SW 1271 (cell line): ENCODE measurements at regions not wholly inside any gene's neighbourhood (a gene's known extent, or its start where the extent isn't known, plus 50 kb on each side); places are given as distances from the start of the nearest gene placed in this dataset.

Experiments used
- DNase-seq, 2 experiments: peaks; one replicate each; lab custom pipeline; 2025; lab: John Stamatoyannopoulos, UW

GRCh38 chr13:110097013-110097412 lies 209.9 kb downstream of the COL4A1 start:
- no peak for DNase-seq

- DNase-seq: no peak
Observed at GRCh38 chr13:110092831-110093247, 214.1 kb downstream of the COL4A1 start.

DNA sequence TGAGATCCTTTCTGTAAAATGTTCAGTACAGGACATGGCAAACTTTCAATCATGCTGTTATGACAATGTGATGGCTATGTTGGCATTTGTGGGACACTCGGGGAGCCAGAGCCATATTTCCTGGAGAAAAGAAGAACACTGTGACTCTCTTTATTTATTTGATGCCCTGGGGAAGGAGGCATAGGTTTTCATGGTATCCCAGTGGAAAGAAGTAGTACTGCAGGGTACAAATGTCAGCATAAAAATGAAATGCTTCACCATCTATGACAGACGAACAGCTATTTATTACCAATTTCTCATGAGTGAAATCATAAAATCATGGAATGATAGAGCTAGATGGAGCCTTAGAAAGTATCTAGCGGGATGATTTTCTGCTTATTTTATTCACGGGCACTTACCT lies 217.1 kb downstream of the COL4A1 start:
- DNase-seq: no peak

GRCh38 chr13:110089100-110089499 lies 217.9 kb downstream of the COL4A1 start:
- no peak for DNase-seq

DNA sequence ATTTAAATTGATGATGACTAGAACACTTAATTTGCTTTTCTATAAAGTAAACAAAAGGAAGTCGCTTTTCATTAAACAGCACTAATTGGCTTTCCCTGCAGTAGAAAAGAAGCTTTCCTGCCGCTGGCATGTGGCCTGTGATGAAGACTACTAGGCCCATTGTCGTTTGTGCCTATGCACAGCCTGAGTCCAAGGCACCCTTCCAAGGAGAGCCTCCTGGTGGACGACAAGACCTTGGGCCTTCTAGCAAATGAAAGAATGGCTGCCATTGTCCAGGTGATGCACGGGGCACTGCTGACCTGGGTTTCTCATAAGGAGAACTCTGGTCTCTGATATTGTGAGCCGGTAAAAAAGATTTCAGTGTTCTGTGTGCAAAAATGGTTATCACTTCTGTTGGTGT lies 233.0 kb downstream of the COL4A1 start:
- DNase-seq: no peak

DNA sequence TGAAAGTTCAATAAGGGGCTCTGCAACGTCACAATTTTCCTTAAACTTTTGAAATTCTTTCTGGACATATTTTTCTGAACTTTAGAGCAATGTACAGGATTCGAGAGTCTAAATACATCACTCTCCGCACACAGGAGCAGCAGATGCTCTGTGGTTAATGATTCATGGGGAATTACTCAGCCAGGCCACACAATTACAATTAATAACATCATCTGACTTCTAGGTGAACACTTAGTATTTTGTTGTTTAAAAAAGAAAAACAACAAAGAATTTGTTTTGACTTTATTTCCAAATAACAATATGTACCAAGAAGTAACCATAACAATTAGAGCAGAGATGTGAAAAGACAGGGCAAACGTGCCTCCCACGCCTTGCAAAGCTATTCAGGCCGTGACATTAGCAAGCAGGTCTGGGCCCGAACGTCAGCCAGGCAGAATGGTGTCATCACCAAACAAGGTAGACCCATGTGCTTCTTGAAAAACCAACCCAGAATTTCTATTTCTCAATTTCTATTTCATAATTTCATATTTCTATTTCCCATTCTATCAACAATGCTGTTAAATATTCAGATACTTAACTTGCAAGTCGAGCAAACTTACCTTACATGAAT lies 236.3 kb downstream of the COL4A1 start:
- no peak for DNase-seq

GRCh38 chr13:110070046-110070445 lies 236.9 kb downstream of the COL4A1 start:
- no peak for DNase-seq

DNA sequence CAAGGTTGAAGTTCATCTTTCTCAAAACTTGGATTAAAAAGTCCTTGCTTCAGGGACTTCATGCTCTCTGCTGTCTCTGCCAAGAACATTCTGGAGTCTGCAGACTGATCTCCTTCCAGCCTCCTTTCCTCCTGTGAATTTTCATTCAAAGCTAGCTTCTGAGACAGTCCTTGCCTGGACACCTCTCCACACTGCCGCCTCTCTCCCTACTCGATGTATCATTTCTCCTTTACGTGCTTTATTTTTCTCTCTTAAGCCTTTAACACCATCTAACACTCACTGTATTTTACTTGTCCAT lies 238.8 kb downstream of the COL4A1 start:
- DNase-seq: no peak

GRCh38 chr13:110067355-110068175 lies 239.4 kb downstream of the COL4A1 start:
- DNase-seq: no peak

DNA sequence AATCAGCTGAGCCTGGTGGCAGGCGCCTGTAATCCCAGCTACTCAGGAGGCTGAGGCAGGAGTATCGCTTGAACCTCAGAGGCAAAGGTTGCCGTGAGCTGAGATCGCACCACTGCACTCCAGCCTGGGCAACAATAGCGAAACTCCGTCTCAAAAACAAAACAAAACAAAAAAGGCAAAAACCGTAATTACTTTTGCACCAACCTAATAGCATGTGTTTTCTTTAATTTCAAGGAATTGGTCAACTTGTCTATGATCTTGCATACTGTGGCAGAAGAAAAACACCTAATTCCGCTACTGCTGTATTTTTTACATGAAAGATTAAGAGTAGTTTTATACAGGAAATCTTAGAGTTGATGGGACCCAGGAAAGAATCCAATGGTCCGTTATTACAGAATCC lies 241.2 kb downstream of the COL4A1 start:
- no peak for DNase-seq

DNA sequence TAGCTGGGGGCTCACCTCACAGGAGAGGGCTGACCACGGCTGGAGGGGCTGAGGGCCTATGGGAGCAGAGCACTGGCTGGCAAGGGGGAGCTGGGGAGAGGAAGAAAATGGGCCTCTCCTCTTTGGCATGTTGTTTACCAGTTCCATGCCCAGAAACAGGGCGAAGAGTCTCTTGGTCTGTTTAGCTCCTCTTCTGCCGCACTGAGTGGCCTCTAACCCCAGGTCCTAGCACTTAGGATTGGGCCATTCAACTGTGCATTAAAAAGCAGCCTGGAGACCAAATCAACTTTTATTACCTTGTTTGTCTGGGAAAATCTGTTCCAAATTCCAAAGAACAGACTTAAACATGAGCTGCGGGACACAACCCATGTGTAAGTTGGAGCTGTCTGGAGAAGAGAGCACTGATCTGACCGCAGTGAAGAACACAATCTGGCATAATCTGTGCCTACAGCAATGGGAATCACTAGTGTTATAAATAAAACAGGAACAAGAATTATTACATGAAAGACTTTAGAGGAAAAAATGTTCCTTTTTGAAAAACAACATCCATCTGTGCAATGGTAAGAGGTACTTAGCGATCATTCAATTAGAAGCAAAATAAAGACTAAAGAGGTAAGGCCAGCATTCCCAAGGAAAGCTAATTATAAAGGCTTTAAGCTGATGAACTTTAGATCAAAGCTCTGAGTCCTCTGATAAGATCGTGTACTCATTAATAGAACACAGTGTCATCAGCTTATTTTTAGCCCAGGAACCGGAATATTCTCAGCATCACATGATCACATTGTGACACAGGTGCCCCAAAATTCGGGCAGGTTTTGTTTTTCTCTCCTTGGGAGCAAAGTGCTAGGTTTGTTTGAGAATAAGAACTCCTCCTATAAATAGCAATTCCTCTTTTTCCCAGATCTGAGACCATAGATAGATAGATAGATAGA lies 243.2 kb downstream of the COL4A1 start:
- no peak for DNase-seq

DNA sequence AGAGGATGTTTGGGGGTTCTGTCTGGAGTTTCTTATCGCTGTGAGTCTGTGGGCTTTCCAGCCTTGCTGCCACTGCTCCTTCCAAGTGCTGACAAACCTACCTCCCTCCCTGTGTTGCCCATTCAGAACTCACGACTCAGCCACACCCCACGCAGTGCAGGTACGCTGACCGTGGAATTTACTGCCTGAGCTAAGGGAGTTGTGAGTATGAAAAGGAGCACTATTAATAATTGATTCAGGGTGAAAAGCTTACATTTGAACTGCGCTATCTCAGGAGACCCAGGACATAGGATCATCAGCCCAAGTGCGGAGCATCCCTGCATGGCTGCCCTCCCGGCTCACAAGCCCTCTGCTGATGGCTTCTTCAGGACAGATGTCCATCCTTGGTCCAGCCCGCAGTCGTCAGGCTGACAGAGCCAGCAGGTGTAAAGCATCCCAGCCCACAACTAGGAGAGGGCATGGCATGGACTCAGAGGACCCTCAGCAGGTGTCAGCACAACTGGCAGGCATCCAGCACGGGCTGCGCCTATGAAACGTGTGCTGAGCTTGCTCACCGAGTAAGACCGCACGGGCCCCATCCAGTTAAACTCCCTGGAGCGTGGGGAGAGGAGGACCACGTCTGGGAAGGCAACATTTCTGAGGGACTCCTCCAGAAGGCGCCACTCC lies 244.0 kb downstream of the COL4A1 start:
- no peak for DNase-seq

GRCh38 chr13:110062077-110062776 lies 244.7 kb downstream of the COL4A1 start:
- no peak for DNase-seq

DNA sequence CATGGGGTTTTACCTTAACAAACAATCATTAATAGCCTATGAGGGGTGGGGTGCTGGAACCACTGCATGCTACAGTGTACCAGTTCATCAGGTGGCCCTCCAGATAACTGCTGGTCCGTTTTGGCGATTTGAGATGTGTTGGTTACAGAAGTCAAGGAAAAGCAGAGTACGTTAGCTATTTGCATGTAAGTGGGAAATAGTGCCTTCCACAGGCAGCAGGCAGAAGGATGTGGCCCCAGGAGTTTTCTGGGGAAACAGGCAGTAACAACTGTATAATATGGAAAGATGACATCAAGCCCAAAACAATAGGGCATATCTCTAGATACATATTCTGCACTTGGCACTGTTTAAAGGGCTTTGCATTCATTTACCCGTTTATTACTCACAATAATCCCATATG lies 245.7 kb downstream of the COL4A1 start:
- DNase-seq: no peak

DNA sequence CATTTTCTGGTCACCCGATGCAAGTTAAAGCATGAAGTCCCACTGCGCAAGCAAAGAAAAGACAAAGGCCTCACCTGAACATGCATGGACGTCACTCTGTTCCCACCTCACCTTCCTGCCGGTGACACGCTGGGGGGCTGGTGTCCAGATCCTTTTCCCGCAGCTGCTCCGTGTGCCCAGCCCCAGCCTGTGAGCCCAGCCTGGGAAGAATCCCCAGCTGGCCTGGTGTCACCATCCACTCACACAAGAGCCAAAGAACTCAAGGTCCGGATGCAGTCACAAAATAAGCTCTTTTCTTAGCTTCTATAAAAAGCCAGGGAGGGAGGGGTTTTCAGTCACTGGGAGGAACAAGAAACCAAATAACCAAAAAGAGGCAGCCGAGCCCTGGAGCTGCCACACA lies 249.9 kb downstream of the COL4A1 start:
- no peak for DNase-seq

GRCh38 chr13:110056640-110057039 lies 250.3 kb downstream of the COL4A1 start:
- DNase-seq: no peak

- DNase-seq: no peak
Observed at GRCh38 chr13:110055089-110055488, 251.9 kb downstream of the COL4A1 start.

DNA sequence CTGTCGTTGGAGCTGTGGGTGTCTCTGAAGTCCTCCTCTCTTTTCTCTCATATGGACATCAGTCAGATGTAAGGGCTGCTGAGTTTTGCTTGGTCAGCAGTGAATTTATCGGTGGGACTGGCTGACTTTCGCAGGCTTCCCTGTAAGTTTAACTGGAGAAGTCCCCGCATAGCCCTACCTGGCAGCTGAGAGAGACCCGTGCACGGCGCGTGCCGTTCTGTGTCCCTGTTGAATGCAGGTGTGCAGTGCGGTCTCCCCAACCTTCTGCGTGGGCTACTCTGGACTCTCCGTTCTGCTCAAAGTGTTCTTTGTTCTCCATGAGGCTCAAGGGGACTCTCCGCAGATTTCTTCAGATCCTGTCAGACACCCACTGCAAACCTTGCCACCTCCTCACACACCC lies 252.9 kb downstream of the COL4A1 start:
- no peak for DNase-seq

DNA sequence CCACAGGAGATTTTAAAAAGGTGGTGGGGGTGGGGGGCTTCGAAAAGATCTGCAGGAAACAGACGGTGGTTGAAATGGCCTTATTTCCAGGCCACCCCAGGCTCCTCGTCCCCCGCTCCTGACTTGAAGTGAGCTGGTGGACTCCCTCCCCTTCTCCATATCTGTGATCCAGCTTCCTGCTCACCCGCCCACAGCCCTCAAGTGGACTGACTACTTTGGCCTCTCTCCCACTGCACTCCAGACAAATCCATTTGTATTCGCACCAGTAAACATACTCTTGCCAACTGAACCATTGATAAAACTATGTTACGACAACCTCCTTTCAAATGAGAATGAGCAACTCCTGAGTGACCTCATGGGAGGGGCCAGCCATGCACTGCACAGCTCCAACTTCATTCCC lies 259.5 kb downstream of the COL4A1 start:
- DNase-seq: no peak

DNA sequence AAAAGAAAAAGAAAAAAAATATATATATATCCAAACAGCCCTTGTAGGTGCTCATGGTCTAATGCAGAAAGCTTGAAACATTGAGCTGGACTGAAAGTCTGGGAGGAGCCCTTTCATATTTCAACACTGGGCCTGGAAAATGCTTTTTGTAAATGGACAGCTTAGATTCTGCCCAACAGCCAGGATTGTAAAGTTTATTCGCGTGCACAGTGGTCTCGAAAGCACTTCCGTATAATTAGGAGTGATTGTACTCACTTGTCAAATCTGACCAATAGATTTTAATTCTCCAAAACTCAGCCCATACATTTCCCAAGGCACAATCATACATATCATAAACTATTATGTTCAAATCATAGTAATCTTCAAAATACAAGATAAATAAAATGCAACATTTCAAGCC lies 260.1 kb downstream of the COL4A1 start:
- DNase-seq: no peak

DNA sequence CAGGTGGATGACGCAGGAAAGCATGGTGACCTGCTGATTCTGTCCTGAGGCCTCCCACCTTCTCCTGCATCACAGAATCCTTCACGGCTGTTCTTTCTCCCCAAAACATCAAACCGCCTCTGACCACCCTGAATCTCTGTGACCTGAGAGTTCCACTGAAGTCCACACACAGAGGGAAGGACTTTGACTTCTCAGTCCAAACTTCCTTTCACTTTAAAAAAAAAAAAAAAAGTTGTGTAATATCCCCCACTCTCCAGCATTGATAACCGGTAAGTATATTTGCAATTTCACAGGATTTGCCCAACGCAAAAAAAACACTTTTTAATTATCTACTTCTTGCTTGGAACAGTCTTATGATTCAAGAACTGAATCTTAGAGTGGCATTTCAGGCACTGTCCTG lies 259.5 kb upstream of the IRS2 start:
- no peak for DNase-seq

DNA sequence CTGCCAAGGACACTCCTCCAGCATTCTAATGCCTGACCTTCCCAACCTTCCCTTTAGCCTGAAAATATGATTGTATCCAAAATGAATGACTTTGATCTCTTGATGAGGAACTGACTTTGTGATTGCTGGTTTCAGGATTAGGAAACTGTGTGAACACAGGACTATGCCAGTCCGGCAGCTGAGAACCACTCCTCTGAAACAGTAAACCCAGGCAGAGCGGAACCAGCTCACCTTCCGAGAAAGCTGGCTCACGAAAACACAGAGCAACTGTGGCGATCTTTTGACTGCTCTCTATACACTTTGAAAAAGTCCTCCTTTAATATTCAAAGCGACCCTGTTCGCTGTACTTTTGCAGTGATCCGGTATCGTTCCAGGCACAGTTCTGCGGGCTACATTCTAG lies 258.8 kb upstream of the IRS2 start:
- no peak for DNase-seq
